Common myeloid progenitor, CD34-positive (primary cell): ENCODE measurements at regions not wholly inside any gene's neighbourhood (a gene's known extent, or its start where the extent isn't known, plus 50 kb on each side); places are given as distances from the start of the nearest gene placed in this dataset.

Experiments
- CTCF ChIA-PET: fragments of 350-600 bp; sonication (Branson Sonifier 250); formaldehyde crosslinking; loops from one replicate; lab custom pipeline; 2021; ENCODE audit warnings: antibody characterized with exemption; lab: Charles Lee
- POLR2A ChIA-PET: fragments of 350-600 bp; sonication (Branson Sonifier 250); formaldehyde crosslinking; loops from one replicate; lab custom pipeline; 2021; ENCODE audit warnings: antibody characterized with exemption; lab: Charles Lee
- DNase-seq, 3 donors: peaks; one replicate each; pipeline versions ENCODE4 v3.0.0 to v3.0.0-alpha.2; 2013
- H3K27ac ChIP-seq, 2 experiments: 1 replicate in 1 of 2; 2 replicates in 1 of 2; pipeline ENCODE4 v1.7.0; 2013; ENCODE audit warnings: inconsistent platforms in 2 of 2, low read length in 2 of 2, mild to moderate bottlenecking in 2 of 2, low read depth in 1 of 2, moderate library complexity in 1 of 2; ENCODE audit not compliant: severe bottlenecking in 2 of 2, insufficient read depth in 1 of 2, poor library complexity in 1 of 2
- H3K27me3 ChIP-seq, 5 experiments: replicated peaks in 2 of 5; 1 replicate in 3 of 5; 2 replicates in 2 of 5; pipeline versions ENCODE4 v1.6.1 to v1.7.0; 2013; ENCODE audit warnings: low read length in 4 of 5, mild to moderate bottlenecking in 2 of 5, moderate library complexity in 2 of 5, inconsistent platforms in 1 of 5; ENCODE audit not compliant: insufficient read depth in 5 of 5, control insufficient read depth in 4 of 5
- H3K36me3 ChIP-seq, 4 experiments: 1 replicate in 2 of 4; 2 replicates in 2 of 4; pipeline versions ENCODE4 v1.6.1 to v1.7.0; 2013; ENCODE audit warnings: low read length in 3 of 4, control low read depth in 1 of 4, mild to moderate bottlenecking in 1 of 4; ENCODE audit not compliant: control insufficient read depth in 4 of 4, insufficient read depth in 4 of 4
- H3K4me1 ChIP-seq, 4 experiments: 1 replicate in 3 of 4; 2 replicates in 1 of 4; pipeline versions ENCODE4 v1.6.1 to v1.7.1; 2013; ENCODE audit warnings: low read length in 3 of 4, mild to moderate bottlenecking in 3 of 4, control low read depth in 1 of 4, inconsistent platforms in 1 of 4, moderate library complexity in 1 of 4; ENCODE audit not compliant: control insufficient read depth in 4 of 4, insufficient read depth in 4 of 4; ENCODE audit errors: control extremely low read depth in 1 of 4
- H3K4me3 ChIP-seq, 7 experiments: 1 replicate in 4 of 7; 2 replicates in 3 of 7; pipeline versions ENCODE4 v1.5.1 to v1.7.0; 2013; ENCODE audit warnings: mild to moderate bottlenecking in 7 of 7, low read length in 6 of 7, moderate library complexity in 6 of 7, inconsistent platforms in 2 of 7, low read depth in 2 of 7, control low read depth in 1 of 7; ENCODE audit not compliant: insufficient read depth in 4 of 7, control insufficient read depth in 1 of 7; ENCODE audit errors: extremely low read depth in 1 of 7
- H3K9me3 ChIP-seq, 5 experiments: 1 replicate in 4 of 5; 2 replicates in 1 of 5; pipeline versions ENCODE4 v1.6.1 to v1.7.1; 2013; ENCODE audit warnings: low read length in 4 of 5, mild to moderate bottlenecking in 2 of 5, inconsistent platforms in 1 of 5, low read depth in 1 of 5, moderate library complexity in 1 of 5; ENCODE audit not compliant: control insufficient read depth in 4 of 5, insufficient read depth in 2 of 5; ENCODE audit errors: control extremely low read depth in 1 of 5
- WGBS: methylation state at CpG from one replicate; pipeline ENCODE4 v1.1.5; 2013; ENCODE audit not compliant: insufficient coverage; 5-methylcytosine and 5-hydroxymethylcytosine counted together

DNA sequence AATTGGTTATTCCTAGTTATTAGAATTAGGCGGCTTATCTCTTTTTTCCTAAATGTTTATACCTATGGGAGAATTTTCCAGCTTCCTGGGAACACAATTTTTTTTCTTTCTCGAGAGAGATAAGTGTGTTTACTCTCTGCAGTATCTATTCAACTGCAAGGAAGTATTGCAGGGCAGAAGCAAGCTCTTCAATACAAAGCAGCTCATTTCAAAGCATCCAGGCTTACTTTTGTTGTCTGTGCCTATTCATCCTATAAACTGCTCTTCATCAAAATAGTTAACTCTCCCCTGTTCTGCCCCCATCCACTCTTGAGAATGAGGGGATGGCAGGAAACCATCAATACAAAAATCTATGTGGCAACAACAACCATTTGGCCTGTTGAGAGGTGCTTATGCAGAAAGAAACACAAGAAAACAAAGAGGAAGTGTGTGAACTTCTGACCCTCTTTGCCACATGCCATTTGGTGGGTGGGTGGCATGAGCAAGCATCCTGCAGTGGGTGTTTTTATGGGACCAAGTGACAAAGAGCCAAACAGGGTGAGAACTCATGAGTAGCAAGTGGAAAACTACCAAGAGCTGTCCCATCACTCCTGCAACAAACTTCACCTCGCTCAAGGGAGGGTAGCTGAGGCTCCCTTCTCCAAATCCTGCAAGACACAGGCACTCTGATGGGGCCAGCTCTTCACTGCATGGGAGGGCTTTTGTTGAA lies 50.6 kb upstream of the MRPS6 start:
- ChIA-PET CTCF (interaction anchor here (1.4 kb wide), 1 partner anchor 29 kb away, joined by 5 read pairs; no protein-coding TSS in a partner anchor), POLR2A (no interaction called here)
- peaks cover 13 to 37% (median 32%) of the 10 kb centered on the region in 4 experiments for H3K4me1 ChIP-seq

DNA sequence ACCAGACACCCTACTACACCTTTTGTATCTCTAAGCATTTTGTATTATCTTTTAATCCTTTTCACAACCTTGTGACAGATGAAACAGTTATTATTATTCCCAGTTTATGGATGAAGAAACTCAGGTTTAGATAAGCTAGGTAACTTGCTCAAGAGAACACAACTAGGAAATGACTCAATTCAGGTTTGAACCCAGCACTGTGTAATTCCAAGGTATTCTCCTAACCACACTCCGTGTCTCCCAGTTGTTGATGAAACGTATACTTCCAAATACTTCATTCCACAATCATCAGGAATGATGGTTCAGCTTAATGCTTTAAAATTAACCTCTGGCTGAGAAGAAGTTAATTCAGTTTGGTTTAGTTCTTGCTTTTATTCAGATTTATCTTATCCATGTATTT lies 51.7 kb upstream of the MRPS6 start:
- ChIA-PET POLR2A (no interaction called here), CTCF (no interaction called here)
- Histone ChIP-seq H3K36me3 (no peaks in the 10 kb centered on the region), H3K4me1 (peaks cover 13 to 37% (median 32%) of the 10 kb centered on the region in 4 experiments), H3K9me3 (peaks cover 0 to 5% (median 0%) of the 10 kb centered on the region in 5 experiments), H3K27me3 (peaks cover 0 to 5% (median 0%) of the 10 kb centered on the region in 5 experiments), H3K4me3 (no peak overlapping the region), H3K27ac (no peak overlapping the region)
- WGBS = no CpG with 5 or more reads among the region's 2 CpGs
- DNase-seq = no peak

More for the DNA sequence above, 50.6 kb upstream of the MRPS6 start:
- peaks cover 0 to 2% (median 0%) of the 10 kb centered on the region in 5 experiments for H3K9me3 ChIP-seq
- peaks cover 0 to 5% (median 0%) of the 10 kb centered on the region in 5 experiments for H3K27me3 ChIP-seq
- H3K4me3 ChIP-seq = peak overlapping the region in 2 of 7 experiments; percentile 19 to 20
- peak; percentile 38 to 93 (median 88) for DNase-seq
- peak overlapping the region in 1 of 2 experiments; percentile 27 for H3K27ac ChIP-seq
- H3K36me3 ChIP-seq = no peaks in the 10 kb centered on the region
- 100% methylated on average over 1 of the region's 3 CpGs for WGBS

- no peak overlapping the region for H3K4me3 ChIP-seq
- H3K4me1 ChIP-seq = peaks cover 13 to 37% (median 32%) of the 10 kb centered on the region in 4 experiments
- no peak for DNase-seq
- no peak overlapping the region for H3K27ac ChIP-seq
- 80% methylated on average over 1 of the region's 4 CpGs for WGBS
- ChIA-PET POLR2A (no interaction called here), CTCF (interaction anchor here (2.0 kb wide), 1 partner anchor 14 kb away, joined by 4 read pairs; no protein-coding TSS in a partner anchor)
- H3K9me3 ChIP-seq = peaks cover 0 to 5% (median 0%) of the 10 kb centered on the region in 5 experiments
- peaks cover 0 to 5% (median 0%) of the 10 kb centered on the region in 5 experiments for H3K27me3 ChIP-seq
- no peaks in the 10 kb centered on the region for H3K36me3 ChIP-seq
Measured at GRCh38 chr21:34020983-34021553, 52.3 kb upstream of the MRPS6 start.

DNA sequence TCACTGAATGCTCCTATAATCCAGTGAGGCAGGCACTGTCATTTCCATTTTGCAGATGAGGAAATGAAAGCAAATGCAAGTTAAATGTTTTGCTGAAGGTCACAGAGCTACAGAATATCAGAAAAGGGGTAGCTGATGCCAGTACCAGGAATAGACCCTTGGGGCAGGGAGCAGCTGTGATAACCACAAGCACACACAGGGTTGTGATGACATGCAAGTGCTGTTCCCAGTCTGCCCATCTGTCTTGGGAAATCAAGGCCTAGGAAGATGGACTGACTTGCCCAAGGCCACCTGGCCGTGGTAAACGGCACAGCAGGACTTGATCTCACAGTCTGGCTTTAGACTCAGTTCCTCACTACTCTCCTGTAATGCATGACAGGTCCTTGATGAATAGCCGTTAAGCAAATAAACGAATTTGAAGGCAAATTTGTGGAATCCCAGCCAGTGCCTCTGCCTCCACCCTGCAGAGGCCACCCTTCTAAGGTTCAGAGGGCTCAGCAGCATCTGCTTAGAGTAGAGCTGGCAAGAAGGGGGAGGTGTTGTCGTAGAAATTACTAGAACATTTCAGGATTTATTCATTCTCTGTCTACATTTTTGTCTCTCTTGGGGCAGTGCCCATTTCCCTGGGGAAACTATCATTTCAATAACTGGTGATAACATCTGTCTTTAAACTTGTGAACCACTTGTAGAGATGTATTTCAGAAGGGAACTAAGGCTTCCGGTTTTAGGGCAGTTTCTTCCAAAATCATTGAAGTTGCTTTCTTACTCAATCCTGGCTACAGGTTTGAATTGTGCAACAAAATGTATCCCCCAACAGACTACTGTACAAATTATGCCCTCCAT lies 53.2 kb upstream of the MRPS6 start:
- Histone ChIP-seq H3K4me3 (no peak overlapping the region), H3K27me3 (peaks cover 0 to 2% (median 0%) of the 10 kb centered on the region in 5 experiments), H3K27ac (no peak overlapping the region), H3K36me3 (no peaks in the 10 kb centered on the region), H3K4me1 (peaks cover 13 to 32% (median 30%) of the 10 kb centered on the region in 4 experiments), H3K9me3 (peaks cover 0 to 5% (median 0%) of the 10 kb centered on the region in 5 experiments)
- WGBS = 47% methylated on average over 5 of the region's 6 CpGs
- DNase-seq = peak in 2 of 3 donors; percentile 55 to 61
- ChIA-PET POLR2A (no interaction called here), CTCF (interaction anchor here (2.0 kb wide), 1 partner anchor 15 kb away, joined by 4 read pairs; no protein-coding TSS in a partner anchor)

DNA sequence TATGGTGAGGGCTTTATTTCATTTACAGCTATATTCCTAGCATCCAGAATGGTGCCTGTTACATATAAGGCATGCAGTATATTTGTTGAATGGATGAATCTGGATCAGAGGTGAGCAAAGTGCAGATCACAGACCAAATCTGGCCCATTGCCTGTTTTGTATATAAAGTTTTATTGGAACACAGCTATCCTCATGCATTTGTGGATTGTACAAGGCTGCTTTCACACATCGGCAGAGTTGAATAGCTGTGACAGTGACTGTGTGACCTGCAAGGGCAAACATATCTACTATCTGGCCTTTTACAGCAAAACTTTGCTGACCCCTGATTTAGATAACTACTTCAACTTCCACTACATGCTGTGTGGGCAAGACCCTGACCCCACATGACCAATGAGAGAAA lies 54.0 kb upstream of the MRPS6 start:
- H3K36me3 ChIP-seq = no peaks in the 10 kb centered on the region
- H3K9me3 ChIP-seq = peaks cover 0 to 5% (median 0%) of the 10 kb centered on the region in 5 experiments
- no CpG with 5 or more reads among the region's 1 CpG for WGBS
- ChIA-PET CTCF (interaction anchor here (2.0 kb wide), 1 partner anchor 16 kb away, joined by 4 read pairs; no protein-coding TSS in a partner anchor), POLR2A (no interaction called here)
- H3K4me3 ChIP-seq = no peak overlapping the region
- H3K27ac ChIP-seq = no peak overlapping the region
- H3K4me1 ChIP-seq = peaks cover 13 to 32% (median 30%) of the 10 kb centered on the region in 4 experiments
- H3K27me3 ChIP-seq = peaks cover 0 to 2% (median 0%) of the 10 kb centered on the region in 5 experiments
- no peak for DNase-seq

GRCh38 chr21:34018910-34019309 lies 54.5 kb upstream of the MRPS6 start:
- DNase-seq = no peak
- H3K36me3 ChIP-seq = no peaks in the 10 kb centered on the region
- peaks cover 0 to 6% (median 1%) of the 10 kb centered on the region in 5 experiments for H3K9me3 ChIP-seq
- ChIA-PET CTCF (no interaction called here), POLR2A (no interaction called here)
- H3K4me1 ChIP-seq = peaks cover 13 to 32% (median 30%) of the 10 kb centered on the region in 4 experiments
- WGBS = 88% methylated on average over 1 of the region's 1 CpG
- peaks cover 0 to 2% (median 0%) of the 10 kb centered on the region in 5 experiments for H3K27me3 ChIP-seq
- no peak overlapping the region for H3K4me3 ChIP-seq
- no peak overlapping the region for H3K27ac ChIP-seq
